Trophoblast cell (in vitro differentiated cells and primary cell): ENCODE measurements at regions not wholly inside any gene's neighbourhood (a gene's known extent, or its start where the extent isn't known, plus 50 kb on each side); places are given as distances from the start of the nearest gene placed in this dataset.
A peak's percentile ranks its signal among the peaks of the same experiment; 100 is the strongest.

Experiments used
- DNase-seq, 2 donors: peaks; one replicate each; pipeline ENCODE4 v3.0.0-alpha.2; 2016
- H2AFZ ChIP-seq: 2 replicates; pipeline ENCODE4 v1.6.1; 2013; ENCODE audit warnings: low read length, moderate library complexity, mild to moderate bottlenecking; ENCODE audit not compliant: insufficient read depth, poor library complexity
- H2AK5ac ChIP-seq: 2 replicates; pipeline ENCODE4 v1.6.1; 2013; ENCODE audit warnings: mild to moderate bottlenecking, low read length
- H2BK120ac ChIP-seq: 2 replicates; pipeline ENCODE4 v1.6.1; 2013; ENCODE audit warnings: low read length, mild to moderate bottlenecking, moderate library complexity; ENCODE audit not compliant: insufficient read depth, poor library complexity
- H2BK12ac ChIP-seq: 2 replicates; pipeline ENCODE4 v1.6.1; 2013; ENCODE audit warnings: mild to moderate bottlenecking, low read length, moderate library complexity
- H2BK5ac ChIP-seq: 2 replicates; pipeline ENCODE4 v1.6.1; 2013; ENCODE audit warnings: low read length, low read depth, moderate library complexity, mild to moderate bottlenecking; ENCODE audit not compliant: poor library complexity
- H3K14ac ChIP-seq: 2 replicates; pipeline ENCODE4 v1.6.1; 2013; ENCODE audit warnings: mild to moderate bottlenecking, low read length
- H3K18ac ChIP-seq: 2 replicates; pipeline ENCODE4 v1.6.1; 2013; ENCODE audit warnings: mild to moderate bottlenecking, low read length
- H3K23ac ChIP-seq: 2 replicates; pipeline ENCODE4 v1.6.1; 2013; ENCODE audit warnings: low read length
- H3K27ac ChIP-seq: 2 replicates; pipeline ENCODE4 v1.5.1; 2013; ENCODE audit warnings: low read depth, mild to moderate bottlenecking, inconsistent platforms, low read length, moderate library complexity
- H3K27me3 ChIP-seq: 2 replicates; pipeline ENCODE4 v1.6.1; 2013; ENCODE audit warnings: inconsistent platforms, mild to moderate bottlenecking, low read length, moderate library complexity; ENCODE audit not compliant: insufficient read depth
- H3K36me3 ChIP-seq, 2 experiments: 1 replicate in 1 of 2; 2 replicates in 1 of 2; pipeline ENCODE4 v1.6.1; 2013; ENCODE audit warnings: low read length in 2 of 2, mild to moderate bottlenecking in 2 of 2, moderate library complexity in 1 of 2; ENCODE audit not compliant: insufficient read depth in 2 of 2, control insufficient read depth in 1 of 2
- H3K4ac ChIP-seq: 2 replicates; pipeline ENCODE4 v1.6.1; 2013; ENCODE audit warnings: low read depth, mild to moderate bottlenecking, low read length, moderate library complexity
- H3K4me1 ChIP-seq, 2 experiments: 1 replicate in 1 of 2; 2 replicates in 1 of 2; pipeline ENCODE4 v1.6.1; 2013; ENCODE audit warnings: low read length in 2 of 2, mild to moderate bottlenecking in 2 of 2, moderate library complexity in 1 of 2; ENCODE audit not compliant: insufficient read depth in 2 of 2, control insufficient read depth in 1 of 2
- H3K4me2 ChIP-seq: 2 replicates; pipeline ENCODE4 v1.6.1; 2013; ENCODE audit warnings: inconsistent platforms, mild to moderate bottlenecking, low read length, moderate library complexity
- H3K4me3 ChIP-seq: 2 replicates; pipeline ENCODE4 v1.5.1; 2013; ENCODE audit warnings: mild to moderate bottlenecking, low read depth, low read length, inconsistent platforms
- H3K79me1 ChIP-seq: one replicate; pipeline ENCODE4 v1.6.1; 2013; ENCODE audit warnings: low read length
- H3K79me2 ChIP-seq: 2 replicates; pipeline ENCODE4 v1.6.1; 2013; ENCODE audit warnings: low read length, mild to moderate bottlenecking; ENCODE audit not compliant: control insufficient read depth, insufficient read depth, poor library complexity
- H3K9ac ChIP-seq: 2 replicates; pipeline ENCODE4 v1.6.1; 2013; ENCODE audit warnings: mild to moderate bottlenecking, low read length
- H3K9me3 ChIP-seq: 2 replicates; pipeline ENCODE4 v1.6.1; 2013; ENCODE audit warnings: low read depth, mild to moderate bottlenecking, control low read depth, inconsistent platforms, low read length; ENCODE audit not compliant: insufficient read depth
- H4K12ac ChIP-seq: 2 replicates; pipeline ENCODE4 v1.6.1; 2013; ENCODE audit warnings: low read depth, mild to moderate bottlenecking, low read length, moderate library complexity
- H4K8ac ChIP-seq: 2 replicates; pipeline ENCODE4 v1.6.1; 2013; ENCODE audit warnings: low read depth, mild to moderate bottlenecking, low read length, moderate library complexity
- H4K91ac ChIP-seq: one replicate; pipeline ENCODE4 v1.6.1; 2013; ENCODE audit warnings: low read depth, mild to moderate bottlenecking, low read length, moderate library complexity
- WGBS: extraction: QIAGEN DNeasy Blood & Tissue Kit; methylation state at CpG from one replicate; pipeline ENCODE4 v1.1.7; 2013; ENCODE audit warnings: missing lambda C conversion rate; ENCODE audit not compliant: insufficient read length, insufficient coverage; ENCODE audit errors: extremely low coverage; 5-methylcytosine and 5-hydroxymethylcytosine counted together

GRCh38 chr3:150180334-150180733, 209.6 kb upstream of the PFN2 start:
- no peak overlapping the region for H3K14ac ChIP-seq
- H3K18ac ChIP-seq = no peak overlapping the region
- no peak overlapping the region for H2AK5ac ChIP-seq
- H2AFZ ChIP-seq = no peak overlapping the region
- H3K4ac ChIP-seq = no peak overlapping the region
- H2BK5ac ChIP-seq = no peak overlapping the region
- H3K27ac ChIP-seq = no peak overlapping the region
- no peak overlapping the region for H4K91ac ChIP-seq
- H3K4me3 ChIP-seq = no peak overlapping the region
- H2BK120ac ChIP-seq = no peak overlapping the region
- peak in 1 of 2 donors; percentile 52 for DNase-seq
- H3K79me2 ChIP-seq = no peaks in the 10 kb centered on the region
- WGBS = no CpG with 5 or more reads among the region's 1 CpG
- no peak overlapping the region for H3K9ac ChIP-seq
- no peak overlapping the region for H3K4me2 ChIP-seq
- peaks cover 0 to 2% of the 10 kb centered on the region in 2 experiments for H3K4me1 ChIP-seq
- no peak overlapping the region for H4K12ac ChIP-seq
- no peaks in the 10 kb centered on the region for H3K9me3 ChIP-seq
- H2BK12ac ChIP-seq = no peak overlapping the region
- H3K27me3 ChIP-seq = no peaks in the 10 kb centered on the region
- H3K79me1 ChIP-seq = peaks cover 12% of the 10 kb centered on the region
- H4K8ac ChIP-seq = no peak overlapping the region
- H3K23ac ChIP-seq = no peak overlapping the region
- no peaks in the 10 kb centered on the region for H3K36me3 ChIP-seq

- Histone ChIP-seq H3K18ac (no peak overlapping the region), H3K27ac (no peak overlapping the region), H3K9ac (no peak overlapping the region), H3K36me3 (no peaks in the 10 kb centered on the region), H2AK5ac (no peak overlapping the region), H3K27me3 (no peaks in the 10 kb centered on the region), H3K4me2 (no peak overlapping the region), H4K8ac (no peak overlapping the region), H4K12ac (no peak overlapping the region), H2BK12ac (no peak overlapping the region), H3K23ac (no peak overlapping the region), H3K79me1 (peaks cover 12% of the 10 kb centered on the region), H3K4me3 (no peak overlapping the region), H2AFZ (no peak overlapping the region), H3K9me3 (no peaks in the 10 kb centered on the region), H3K79me2 (no peaks in the 10 kb centered on the region), H2BK5ac (no peak overlapping the region), H3K14ac (no peak overlapping the region), H3K4ac (no peak overlapping the region), H3K4me1 (peaks cover 0 to 2% of the 10 kb centered on the region in 2 experiments), H2BK120ac (no peak overlapping the region), H4K91ac (peak overlapping the region; percentile 51)
- no CpG with 5 or more reads among the region's 1 CpG for WGBS
- DNase-seq = no peak
These were observed 208.6 kb upstream of the PFN2 start for GRCh38 chr3:150179330-150179729.

DNA sequence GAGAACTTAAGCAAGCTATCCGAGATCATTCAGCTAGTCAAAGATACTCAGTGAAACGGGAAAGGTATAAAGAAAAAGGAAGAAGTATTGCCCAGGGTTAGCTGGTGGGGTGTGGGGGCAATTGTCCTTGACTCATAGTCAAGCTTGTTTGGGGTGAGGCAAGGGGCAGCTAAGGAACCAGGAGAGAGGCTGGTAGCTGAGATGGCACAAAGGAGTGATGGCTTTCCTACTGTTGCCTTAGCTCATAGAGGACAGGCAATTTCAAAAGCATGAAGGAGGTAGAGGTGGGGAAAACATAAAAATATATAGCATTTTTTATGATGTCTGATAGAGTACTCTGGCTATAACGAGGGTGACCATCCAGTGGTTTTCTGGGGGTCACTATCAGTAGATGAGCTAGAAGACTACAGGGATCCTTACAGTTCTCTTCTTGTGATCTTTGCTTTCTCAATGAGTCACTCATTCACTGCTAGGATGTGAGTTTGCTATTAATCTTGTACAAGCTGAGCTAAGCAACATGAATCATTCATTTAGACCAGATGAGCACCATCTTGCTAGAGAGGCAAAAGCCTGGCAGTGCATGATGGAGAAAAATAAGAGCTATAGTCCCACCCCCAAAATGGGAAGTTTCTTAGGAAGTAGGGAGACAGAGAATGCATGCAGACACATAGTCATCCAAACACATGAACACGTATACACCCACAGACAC, 207.1 kb upstream of the PFN2 start:
- Histone ChIP-seq H3K27me3 (no peaks in the 10 kb centered on the region), H2AK5ac (no peak overlapping the region), H3K27ac (no peak overlapping the region), H4K8ac (no peak overlapping the region), H3K79me2 (no peaks in the 10 kb centered on the region), H3K4ac (no peak overlapping the region), H2BK12ac (peak overlapping the region; percentile 41), H3K9ac (no peak overlapping the region), H2AFZ (no peak overlapping the region), H3K23ac (no peak overlapping the region), H3K4me1 (no peaks in the 10 kb centered on the region), H2BK120ac (no peak overlapping the region), H3K9me3 (no peaks in the 10 kb centered on the region), H3K18ac (no peak overlapping the region), H2BK5ac (no peak overlapping the region), H3K79me1 (peaks cover 8% of the 10 kb centered on the region), H3K4me2 (no peak overlapping the region), H3K4me3 (no peak overlapping the region), H3K36me3 (no peaks in the 10 kb centered on the region), H4K12ac (no peak overlapping the region), H4K91ac (no peak overlapping the region), H3K14ac (no peak overlapping the region)
- WGBS = no CpG with 5 or more reads among the region's 4 CpGs
- no peak for DNase-seq

- Histone ChIP-seq H3K23ac (no peak overlapping the region), H2BK5ac (no peak overlapping the region), H3K4me2 (no peak overlapping the region), H3K4ac (no peak overlapping the region), H2BK120ac (no peak overlapping the region), H3K9ac (no peak overlapping the region), H2AK5ac (no peak overlapping the region), H3K4me1 (no peaks in the 10 kb centered on the region), H4K91ac (no peak overlapping the region), H3K27me3 (no peaks in the 10 kb centered on the region), H3K14ac (no peak overlapping the region), H3K4me3 (no peak overlapping the region), H3K9me3 (no peaks in the 10 kb centered on the region), H2AFZ (no peak overlapping the region), H4K8ac (no peak overlapping the region), H3K36me3 (no peaks in the 10 kb centered on the region), H3K27ac (no peak overlapping the region), H2BK12ac (no peak overlapping the region), H4K12ac (no peak overlapping the region), H3K18ac (no peak overlapping the region), H3K79me1 (peaks cover 2% of the 10 kb centered on the region), H3K79me2 (no peaks in the 10 kb centered on the region)
- no CpG with 5 or more reads among the region's 1 CpG for WGBS
- DNase-seq = peak in 1 of 2 donors; percentile 26
These were observed 203.5 kb upstream of the PFN2 start for GRCh38 chr3:150174179-150174578.
